ENCODE measurements at regions not wholly inside any gene's neighbourhood (a gene's known extent, or its start where the extent isn't known, plus 50 kb on each side); places are given as distances from the start of the nearest gene placed in this dataset.

DNA sequence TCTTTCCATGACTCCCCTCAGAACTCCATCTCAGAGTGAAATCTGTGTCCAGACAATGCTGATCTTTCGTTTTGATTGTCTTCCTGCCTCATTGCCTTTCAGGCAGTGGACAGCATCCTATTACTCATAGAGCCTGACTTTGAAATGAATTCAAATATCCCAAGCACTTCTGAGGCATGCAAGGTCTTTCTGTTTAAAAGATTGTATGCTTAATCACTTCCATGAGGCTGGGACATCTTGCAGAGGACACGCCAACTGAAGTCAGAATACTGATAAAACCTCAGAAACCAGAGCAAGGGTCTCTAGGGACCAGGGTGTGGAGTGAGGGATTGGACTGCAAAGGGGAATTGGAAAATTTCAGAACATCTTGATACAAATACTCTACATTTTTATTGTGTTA, 836.5 kb upstream of the ID2 start:
- TF ChIP-seq, protein P1, sequence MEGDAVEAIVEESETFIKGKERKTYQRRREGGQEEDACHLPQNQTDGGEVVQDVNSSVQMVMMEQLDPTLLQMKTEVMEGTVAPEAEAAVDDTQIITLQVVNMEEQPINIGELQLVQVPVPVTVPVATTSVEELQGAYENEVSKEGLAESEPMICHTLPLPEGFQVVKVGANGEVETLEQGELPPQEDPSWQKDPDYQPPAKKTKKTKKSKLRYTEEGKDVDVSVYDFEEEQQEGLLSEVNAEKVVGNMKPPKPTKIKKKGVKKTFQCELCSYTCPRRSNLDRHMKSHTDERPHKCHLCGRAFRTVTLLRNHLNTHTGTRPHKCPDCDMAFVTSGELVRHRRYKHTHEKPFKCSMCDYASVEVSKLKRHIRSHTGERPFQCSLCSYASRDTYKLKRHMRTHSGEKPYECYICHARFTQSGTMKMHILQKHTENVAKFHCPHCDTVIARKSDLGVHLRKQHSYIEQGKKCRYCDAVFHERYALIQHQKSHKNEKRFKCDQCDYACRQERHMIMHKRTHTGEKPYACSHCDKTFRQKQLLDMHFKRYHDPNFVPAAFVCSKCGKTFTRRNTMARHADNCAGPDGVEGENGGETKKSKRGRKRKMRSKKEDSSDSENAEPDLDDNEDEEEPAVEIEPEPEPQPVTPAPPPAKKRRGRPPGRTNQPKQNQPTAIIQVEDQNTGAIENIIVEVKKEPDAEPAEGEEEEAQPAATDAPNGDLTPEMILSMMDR (IDR thresholded peaks at IDR 0.05) = no peak
- TF ChIP-seq POLR2A (IDR thresholded peaks at IDR 0.05) = no peak
